HEK293 (cell line): ENCODE measurements at regions not wholly inside any gene's neighbourhood (a gene's known extent, or its start where the extent isn't known, plus 50 kb on each side); places are given as distances from the start of the nearest gene placed in this dataset.

Source experiments
- CTCF ChIA-PET: fragments of 350-600 bp; formaldehyde crosslinking; extraction: SDS; loops from one replicate; lab custom pipeline; 2021; ENCODE audit warnings: antibody characterized with exemption; lab: Yijun Ruan, JAX
- POLR2A ChIA-PET: fragments of 300-600 bp; formaldehyde crosslinking; extraction: SDS; loops from one replicate; lab custom pipeline; 2020; ENCODE audit warnings: antibody characterized with exemption, inconsistent platforms; lab: Yijun Ruan, JAX
- H3K27ac ChIP-seq: fragments of 200-500 bp; sonication (Bioruptor generic); 2 replicates; pipeline ENCODE4 v1.5.1; 2014; ENCODE audit warnings: low read depth, low read length, control low read depth, inconsistent platforms; ENCODE audit errors: extremely low read depth
- H3K36me3 ChIP-seq, 2 experiments: fragments of 200-500 bp in 1 of 2; sonication (Bioruptor generic) in 1 of 2; 1 replicate in 1 of 2; 2 replicates in 1 of 2; pipeline ENCODE4 v1.5.1; 2014 to 2017; ENCODE audit warnings: inconsistent platforms in 2 of 2, low read length in 2 of 2; ENCODE audit not compliant: control insufficient read depth in 2 of 2, insufficient read depth in 1 of 2
- H3K4me1 ChIP-seq: fragments of 200-500 bp; sonication (Bioruptor generic); 2 replicates; pipeline ENCODE4 v1.5.1; 2014; ENCODE audit warnings: mild to moderate bottlenecking, low read length, inconsistent platforms; ENCODE audit not compliant: control insufficient read depth, insufficient read depth
- H3K4me3 ChIP-seq: 2 replicates; pipeline ENCODE4 v1.5.1; 2011; ENCODE audit warnings: low read depth, mild to moderate bottlenecking, control low read depth, low read length, moderate library complexity
- H3K9me3 ChIP-seq: fragments of 200-500 bp; sonication (Bioruptor generic); 2 replicates; pipeline ENCODE4 v1.5.1; 2014; ENCODE audit warnings: low read depth, low read length, inconsistent platforms; ENCODE audit not compliant: control insufficient read depth, insufficient read depth
- ATF2 ChIP-seq: fragments of 450-650 bp; formaldehyde crosslinking; IDR thresholded peaks from 2 replicates; pipeline ENCODE4 v1.5.1; 2016; ENCODE audit warnings: missing biosample characterization, missing genetic modification characterization, low read depth
- EGR2 ChIP-seq: fragments of 450-650 bp; formaldehyde crosslinking; IDR thresholded peaks from 2 replicates; pipeline ENCODE4 v1.5.1; 2016; ENCODE audit warnings: low read depth, missing biosample characterization, missing genetic modification characterization
- GLIS1 ChIP-seq: fragments of 450-650 bp; formaldehyde crosslinking; IDR thresholded peaks from 2 replicates; pipeline ENCODE4 v1.5.1; 2016; ENCODE audit warnings: missing biosample characterization, missing genetic modification characterization
- KLF9 ChIP-seq: fragments of 450-650 bp; formaldehyde crosslinking; IDR thresholded peaks from 2 replicates; pipeline ENCODE4 v1.5.1; 2016; ENCODE audit warnings: missing biosample characterization, missing genetic modification characterization, low read depth
- SCRT2 ChIP-seq: fragments of 450-650 bp; formaldehyde crosslinking; IDR thresholded peaks from 2 replicates; pipeline ENCODE4 v1.5.1; 2016; ENCODE audit warnings: missing biosample characterization, missing genetic modification characterization
- ZFHX2 ChIP-seq: fragments of 450-650 bp; formaldehyde crosslinking; conservative IDR thresholded peaks from 2 replicates; pipeline ENCODE4 v1.5.1; 2016; ENCODE audit warnings: missing biosample characterization, missing genetic modification characterization
- ZNF114 ChIP-seq: fragments of 450-650 bp; formaldehyde crosslinking; IDR thresholded peaks from 2 replicates; pipeline ENCODE4 v1.5.0; 2017; ENCODE audit warnings: missing biosample characterization, missing genetic modification characterization
- ZNF138 ChIP-seq: fragments of 450-650 bp; formaldehyde crosslinking; IDR thresholded peaks from 2 replicates; pipeline ENCODE4 v1.5.1; 2016; ENCODE audit warnings: missing biosample characterization, missing genetic modification characterization, borderline replicate concordance
- ZNF157 ChIP-seq: fragments of 450-650 bp; formaldehyde crosslinking; IDR thresholded peaks from 2 replicates; pipeline ENCODE4 v1.5.1; 2016; ENCODE audit warnings: missing biosample characterization, missing genetic modification characterization
- ZNF221 ChIP-seq: fragments of 450-650 bp; formaldehyde crosslinking; IDR thresholded peaks from 2 replicates; pipeline ENCODE4 v1.5.1; 2017; ENCODE audit warnings: missing biosample characterization, missing genetic modification characterization, borderline replicate concordance
- ZNF302 ChIP-seq: fragments of 450-650 bp; formaldehyde crosslinking; IDR thresholded peaks from 2 replicates; pipeline ENCODE4 v1.5.1; 2016; ENCODE audit warnings: missing biosample characterization, missing genetic modification characterization, low read depth
- ZNF335 ChIP-seq: fragments of 450-650 bp; formaldehyde crosslinking; conservative IDR thresholded peaks from 2 replicates; pipeline ENCODE4 v1.5.1; 2016; ENCODE audit warnings: missing biosample characterization, missing genetic modification characterization
- ZNF394 ChIP-seq: fragments of 450-650 bp; formaldehyde crosslinking; IDR thresholded peaks from 2 replicates; pipeline ENCODE4 v1.5.1; 2016; ENCODE audit warnings: missing biosample characterization, missing genetic modification characterization, mild to moderate bottlenecking, moderate library complexity, borderline replicate concordance
- ZNF529 ChIP-seq: fragments of 450-650 bp; formaldehyde crosslinking; IDR thresholded peaks from 2 replicates; pipeline ENCODE4 v1.5.1; 2017; ENCODE audit warnings: missing genetic modification characterization, missing biosample characterization; ENCODE audit not compliant: insufficient replicate concordance
- ZNF585B ChIP-seq: fragments of 450-650 bp; formaldehyde crosslinking; IDR thresholded peaks from 2 replicates; pipeline ENCODE4 v1.5.1; 2016; ENCODE audit warnings: missing biosample characterization, missing genetic modification characterization
- ZNF596 ChIP-seq: fragments of 450-650 bp; IDR thresholded peaks from 2 replicates; pipeline ENCODE4 v1.5.0; 2018; ENCODE audit warnings: missing biosample characterization, mild to moderate bottlenecking, missing genetic modification characterization, moderate library complexity
- ZNF624 ChIP-seq: fragments of 450-650 bp; formaldehyde crosslinking; IDR thresholded peaks from 2 replicates; pipeline ENCODE4 v1.5.1; 2017; ENCODE audit warnings: missing biosample characterization, missing genetic modification characterization
- ZNF791 ChIP-seq: fragments of 450-650 bp; formaldehyde crosslinking; IDR thresholded peaks from 2 replicates; pipeline ENCODE4 v1.5.1; 2016; ENCODE audit warnings: missing biosample characterization, missing genetic modification characterization

- ChIA-PET CTCF (interaction anchor here (0.6 kb wide), 1 partner anchor 128 kb away, joined by 4 read pairs; no protein-coding TSS in a partner anchor), POLR2A (no interaction called here)
- no peaks in the 10 kb centered on the region for H3K9me3 ChIP-seq
- H3K4me1 ChIP-seq: no peaks in the 10 kb centered on the region
- H3K36me3 ChIP-seq: no peaks in the 10 kb centered on the region
- H3K27ac ChIP-seq: no peak overlapping the region
- TF ChIP-seq ZNF624 (no peak), ZNF138 (tag by site-specific recombination) (no peak), ZNF221 (tag by site-specific recombination) (no peak), SCRT2 (no peak), ZNF529 (tag by site-specific recombination) (no peak), GLIS1 (tag by site-specific recombination) (no peak), ZNF114 (tag by site-specific recombination) (no peak), ATF2 (no peak)
- TF ChIP-seq, all 188 proteins: peak for 0
- H3K4me3 ChIP-seq: no peak overlapping the region
Measured at GRCh38 chr20:50249447-50250388, 59.1 kb downstream of the CEBPB start.

GRCh38 chr20:50250679-50251382, 60.2 kb downstream of the CEBPB start:
- POLR2A ChIA-PET: no interaction called here
- no peaks in the 10 kb centered on the region for H3K9me3 ChIP-seq
- no peak for TF ChIP-seq KLF9 (tag by site-specific recombination)
- TF ChIP-seq ZNF394 (tag by site-specific recombination): no peak
- peak; percentile 13; the same call in 1 of the 2 replicates for TF ChIP-seq ZFHX2
- CTCF ChIA-PET: no interaction called here
- H3K27ac ChIP-seq: no peak overlapping the region
- H3K4me3 ChIP-seq: no peak overlapping the region
- no peaks in the 10 kb centered on the region for H3K36me3 ChIP-seq
- H3K4me1 ChIP-seq: no peaks in the 10 kb centered on the region

- H3K9me3 ChIP-seq: no peaks in the 10 kb centered on the region
- no peak overlapping the region for H3K27ac ChIP-seq
- TF ChIP-seq ZNF791: no peak
- no peak for TF ChIP-seq ZNF585B (tag by site-specific recombination)
- no peak for TF ChIP-seq EGR2 (tag by site-specific recombination)
- no peak for TF ChIP-seq ZNF624
- no peak for TF ChIP-seq ZNF157 (tag by site-specific recombination)
- no peak for TF ChIP-seq ZNF335
- no peak for TF ChIP-seq ZNF302 (tag by site-specific recombination)
- TF ChIP-seq ZNF596 (tag by site-specific recombination): no peak
- no peaks in the 10 kb centered on the region for H3K4me1 ChIP-seq
- ChIA-PET POLR2A (no interaction called here), CTCF (no interaction called here)
- no peaks in the 10 kb centered on the region for H3K36me3 ChIP-seq
- no peak overlapping the region for H3K4me3 ChIP-seq
Measured at GRCh38 chr20:50251383-50251748, 60.7 kb downstream of the CEBPB start.
